GM20431 (cell line): ENCODE measurements at regions not wholly inside any gene's neighbourhood (a gene's known extent, or its start where the extent isn't known, plus 50 kb on each side); places are given as distances from the start of the nearest gene placed in this dataset.

ENCODE experiments used
- in situ Hi-C: fragments of 300-500 bp; cut with MseI, MboI; formaldehyde crosslinking; loops from one replicate; pipeline ENCODE4 v1.15.0; 2020; ENCODE audit warnings: low sequenced_read_pairs; ENCODE audit not compliant: unreplicated experiment

DNA sequence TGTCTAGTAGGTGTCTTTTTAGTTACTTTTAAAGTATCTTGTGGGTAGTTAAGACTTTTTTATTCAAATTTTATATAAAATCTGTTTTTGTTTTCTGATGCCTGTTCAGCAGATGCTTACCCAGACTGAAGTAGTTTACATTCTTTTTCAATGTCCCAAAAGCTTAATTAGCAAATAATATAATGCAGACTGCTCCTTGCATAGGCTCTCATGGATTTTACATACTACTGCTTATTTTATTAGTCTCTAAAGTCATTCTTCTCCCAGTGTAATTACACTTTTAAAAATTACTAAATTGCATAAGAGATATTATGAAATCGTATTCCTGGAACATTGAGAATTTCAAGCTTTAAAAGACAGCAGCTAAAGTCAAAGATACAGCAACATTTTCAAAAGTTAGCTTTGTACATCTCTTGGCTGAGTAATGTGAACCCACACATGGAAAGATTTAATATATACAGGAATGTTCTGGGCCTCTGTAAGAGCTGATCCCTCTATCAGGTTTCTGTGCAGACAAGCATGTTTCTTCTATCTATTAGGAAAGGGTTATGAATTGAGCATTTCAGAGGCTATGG lies 148.4 kb upstream of the SPRY1 start:
- in situ Hi-C loops, result no loop called here

DNA sequence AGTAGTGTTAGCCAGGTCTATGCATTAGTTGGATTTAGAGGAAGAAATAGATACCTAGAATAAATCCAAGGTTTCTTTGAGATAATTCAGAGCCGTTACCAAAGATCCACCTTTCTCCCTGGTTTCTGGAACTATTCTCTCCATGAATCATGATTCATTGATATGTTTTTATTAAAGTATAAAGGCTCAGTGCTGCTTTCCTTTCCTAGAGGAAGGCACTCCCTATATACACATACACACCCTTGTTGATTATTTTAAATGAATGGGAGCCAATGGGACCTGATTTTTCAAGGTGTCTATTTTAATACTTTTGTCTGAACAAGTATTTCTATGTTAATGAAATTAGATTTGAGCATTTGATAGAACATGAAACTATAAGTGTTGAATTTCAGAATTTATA lies 146.8 kb upstream of the SPRY1 start:
- in situ Hi-C loops, result no loop called here

DNA sequence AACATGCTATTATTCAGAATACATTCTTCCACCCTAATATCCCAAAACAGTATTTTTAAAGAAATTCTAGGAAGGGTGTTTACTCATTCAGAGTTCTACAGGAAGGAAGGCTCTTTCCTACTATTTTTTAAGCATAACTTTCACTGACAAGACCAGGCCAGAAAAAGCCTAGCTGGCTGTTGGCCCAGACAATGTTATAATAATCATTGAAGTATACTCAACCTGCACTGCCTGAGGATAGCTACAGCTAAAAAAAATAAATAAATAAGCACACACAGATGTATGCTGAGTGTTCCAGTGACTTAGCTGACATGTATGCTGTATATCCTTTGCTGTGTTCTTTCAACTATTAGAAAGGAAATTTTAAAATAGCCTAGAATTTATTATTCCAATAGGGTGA lies 145.8 kb upstream of the SPRY1 start:
- in situ Hi-C loops, result no loop called here

DNA sequence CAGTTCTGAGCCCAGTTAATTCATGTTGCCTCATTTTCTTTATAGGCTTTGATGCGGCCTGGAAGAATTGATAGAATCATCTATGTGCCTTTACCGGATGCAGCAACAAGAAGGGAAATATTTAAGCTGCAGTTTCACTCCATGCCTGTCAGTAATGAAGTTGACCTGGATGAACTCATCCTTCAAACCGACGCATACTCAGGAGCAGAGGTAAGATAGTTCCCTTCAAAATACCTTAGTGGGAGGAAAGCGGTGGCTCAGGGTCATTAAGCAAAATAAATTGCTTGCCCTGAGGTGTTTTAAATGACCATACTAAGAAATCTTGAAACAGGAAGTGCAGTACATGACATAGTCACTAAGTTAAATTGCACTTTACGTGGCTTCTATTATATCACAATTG lies 140.6 kb upstream of the SPRY1 start:
- in situ Hi-C loops, result no loop called here

DNA sequence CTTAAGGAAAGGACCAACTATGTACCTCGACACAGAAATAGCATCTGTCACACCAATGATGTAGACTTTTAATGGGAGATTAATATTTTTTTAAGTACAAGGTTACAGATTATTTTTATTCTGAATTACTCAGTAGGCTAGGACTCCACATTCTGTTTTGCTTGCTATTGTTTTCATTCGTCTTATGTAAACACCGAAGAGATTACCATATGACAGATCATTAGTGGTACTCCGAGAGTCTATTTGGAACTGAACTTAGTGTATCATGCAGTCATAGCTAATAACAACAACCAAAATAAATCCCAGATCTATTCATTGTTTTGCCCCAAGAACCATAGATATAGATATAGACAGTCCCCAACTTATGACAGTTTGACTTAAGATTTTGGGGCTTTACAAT lies 139.7 kb upstream of the SPRY1 start:
- in situ Hi-C loops, result no loop called here

DNA sequence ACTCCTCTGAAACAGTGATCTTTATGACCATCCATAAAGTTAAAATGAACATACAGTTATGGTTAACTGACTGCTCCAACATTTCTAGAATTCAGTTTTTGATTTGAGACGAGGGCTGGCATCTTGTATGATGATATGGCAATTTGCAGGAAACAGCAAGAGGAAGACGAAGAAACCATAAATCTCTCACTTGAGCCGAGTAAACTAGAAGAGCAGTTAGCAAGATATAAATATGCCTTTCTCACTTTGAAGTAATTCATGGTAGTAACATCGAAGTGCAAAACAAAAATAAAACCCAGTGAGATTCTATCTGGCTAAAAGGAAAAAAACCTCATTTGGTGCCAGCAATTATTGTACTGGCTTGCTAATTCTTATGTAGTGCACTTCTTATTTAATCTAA lies 139.0 kb upstream of the SPRY1 start:
- in situ Hi-C loops, result no loop called here

DNA sequence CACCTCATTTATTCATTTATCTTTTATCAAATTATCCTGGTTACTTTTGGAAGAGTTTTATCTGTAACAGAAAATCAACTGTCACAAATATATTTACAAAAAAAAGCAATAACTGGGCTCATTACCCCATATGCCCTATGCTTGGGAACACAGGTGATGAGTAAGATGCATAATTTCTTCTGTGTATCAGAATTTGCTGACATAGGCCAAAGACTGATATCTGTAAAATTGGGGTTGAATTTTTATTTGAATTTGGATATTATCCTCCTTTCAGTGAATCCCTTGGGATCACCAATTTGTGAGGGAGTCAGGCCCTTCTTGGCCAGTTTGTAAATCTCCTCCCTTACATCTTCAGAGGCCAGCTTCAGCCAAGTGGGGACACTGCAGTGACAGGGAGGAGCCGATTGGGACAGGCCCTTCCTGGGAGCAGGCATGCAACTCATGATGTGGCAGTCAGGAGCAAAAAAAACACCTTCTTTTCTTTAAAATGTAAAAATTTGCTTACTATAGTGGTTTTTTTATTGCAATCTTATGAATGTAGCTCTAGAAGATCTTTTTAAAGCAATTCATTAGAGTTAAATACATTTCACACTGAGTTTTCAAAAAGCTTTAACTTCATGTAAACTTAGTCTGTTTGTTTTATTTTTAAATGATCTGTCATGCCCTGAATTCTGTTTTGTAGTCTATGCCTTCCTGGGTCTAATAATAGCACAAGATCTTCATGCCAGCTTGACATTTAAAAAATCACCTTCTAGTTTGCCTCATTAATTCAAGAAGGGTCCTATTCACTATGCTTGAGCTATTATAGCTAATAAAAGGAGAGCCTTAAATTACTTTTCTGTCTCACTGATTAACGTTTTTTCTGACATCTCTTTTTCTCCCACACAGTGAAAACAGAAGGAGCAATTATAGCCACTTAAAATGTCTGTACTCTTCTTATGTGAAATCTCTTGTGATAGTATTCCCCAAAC lies 136.6 kb upstream of the SPRY1 start:
- in situ Hi-C loops, result no loop called here

DNA sequence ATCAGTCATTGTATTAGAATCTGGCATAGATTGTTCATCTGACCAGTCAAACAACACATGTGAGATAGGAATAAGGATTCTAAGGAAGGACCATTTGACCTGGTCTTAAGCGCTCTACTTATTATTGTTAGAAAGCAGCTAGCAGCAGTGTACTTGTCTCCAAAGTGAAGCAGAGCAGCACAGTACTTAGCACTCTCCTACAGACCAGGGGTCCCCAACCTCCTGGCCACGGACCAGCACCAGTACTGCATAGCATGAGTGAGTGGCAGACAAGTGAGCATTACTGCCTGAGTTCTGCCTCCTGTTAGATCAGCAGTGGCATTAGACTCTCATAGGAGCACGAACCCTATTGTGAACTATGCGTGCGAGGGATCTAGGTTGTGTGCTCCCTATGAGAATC lies 135.9 kb upstream of the SPRY1 start:
- in situ Hi-C loops, result no loop called here

DNA sequence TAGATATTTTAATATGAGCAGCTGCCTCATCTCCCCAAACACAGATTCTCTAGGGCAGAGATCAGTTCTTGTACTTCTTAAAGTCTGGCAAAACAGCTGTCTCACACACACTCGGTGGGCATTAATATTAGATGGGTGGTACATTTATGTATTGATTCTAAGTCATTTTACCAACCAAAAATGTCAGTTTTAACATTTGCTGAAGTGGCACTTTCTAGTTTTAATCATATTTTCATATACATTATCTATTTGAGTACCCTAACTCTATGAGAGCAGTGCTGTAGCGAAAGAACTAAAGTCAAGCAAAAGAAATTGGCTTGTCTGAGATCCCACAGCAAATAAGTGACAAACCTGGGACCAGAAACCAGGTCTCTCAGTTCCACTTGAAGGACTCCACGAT lies 134.5 kb upstream of the SPRY1 start:
- in situ Hi-C loops, result no loop called here

DNA sequence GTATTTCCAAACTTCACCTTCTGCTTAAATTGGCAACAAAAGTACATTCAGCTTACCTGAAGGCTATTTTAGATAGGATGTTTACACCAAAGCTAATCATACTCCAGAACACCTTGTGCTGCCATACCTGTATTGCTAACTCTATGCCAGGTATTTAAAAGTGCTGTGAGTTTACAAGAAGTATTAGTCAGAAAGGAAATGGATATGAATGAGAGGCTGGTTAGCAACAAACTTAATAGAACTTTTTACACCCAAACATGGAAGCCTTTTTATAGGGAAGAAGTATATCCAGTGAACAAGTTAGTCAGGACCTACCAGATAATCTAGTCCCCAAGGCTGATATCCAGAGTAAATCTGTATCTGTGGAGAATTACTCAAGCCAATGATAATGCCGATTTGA lies 131.2 kb upstream of the SPRY1 start:
- in situ Hi-C loops, result no loop called here

DNA sequence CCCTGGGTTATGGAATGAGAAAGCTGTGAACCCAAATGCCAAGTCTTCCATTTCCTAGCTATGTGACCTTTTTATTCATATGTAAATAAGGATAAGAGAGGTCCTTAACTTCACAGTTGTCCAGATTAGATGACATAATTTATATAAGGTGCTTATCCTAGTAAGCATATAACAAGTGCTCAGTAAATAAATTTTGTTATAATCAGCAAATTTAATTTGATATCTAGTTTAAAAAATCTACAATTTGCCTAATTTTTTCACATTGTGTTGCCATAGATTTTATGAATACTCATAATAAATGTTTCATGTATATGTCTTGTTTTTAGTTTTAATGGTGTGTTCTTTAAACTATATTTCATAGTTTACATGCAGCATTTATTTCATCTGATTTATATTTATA lies 130.4 kb upstream of the SPRY1 start:
- in situ Hi-C loops, result no loop called here

DNA sequence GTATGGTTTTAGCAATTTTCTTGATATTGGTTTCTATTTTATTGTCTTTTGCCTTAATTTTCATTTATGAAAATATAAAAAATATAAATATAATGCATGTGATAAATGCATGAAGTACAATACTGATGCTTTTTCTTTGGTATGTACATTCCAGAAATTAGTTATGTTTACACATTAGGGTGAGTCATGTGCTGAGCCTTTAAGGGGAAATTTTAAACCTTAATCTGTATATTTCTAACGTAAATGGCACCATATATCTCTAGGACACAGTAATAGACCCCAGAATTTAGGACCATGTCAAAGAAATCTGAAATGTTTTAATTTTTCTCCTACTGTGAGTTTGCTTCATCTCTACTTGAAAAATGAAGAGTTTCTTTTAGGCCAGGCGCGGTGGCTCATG lies 117.8 kb upstream of the SPRY1 start:
- in situ Hi-C loops, result no loop called here

DNA sequence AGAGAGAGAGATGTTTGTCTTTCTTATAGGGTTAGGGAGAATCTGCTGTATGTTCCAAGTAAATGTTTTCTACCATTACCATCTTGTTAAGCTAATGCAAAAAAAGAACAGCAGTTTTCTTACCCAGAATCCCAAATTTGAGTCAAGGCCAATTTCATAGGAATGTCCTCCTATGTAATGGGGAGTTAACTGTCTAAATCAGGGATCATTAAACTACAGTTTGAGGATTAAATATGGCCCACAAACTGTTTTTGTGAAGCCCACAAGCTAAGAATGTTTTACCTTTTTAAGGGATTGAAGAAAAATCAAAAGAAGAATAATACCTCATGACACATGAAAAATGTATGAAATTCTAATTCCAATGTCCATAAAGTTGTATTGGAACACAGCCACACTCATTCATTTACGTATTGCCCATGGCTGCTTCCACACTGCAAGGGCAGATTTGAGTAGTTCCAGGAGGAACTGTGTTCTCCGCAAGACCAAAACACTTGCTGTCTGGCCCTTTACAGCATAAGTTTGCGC lies 113.2 kb upstream of the SPRY1 start:
- in situ Hi-C loops, result no loop called here

DNA sequence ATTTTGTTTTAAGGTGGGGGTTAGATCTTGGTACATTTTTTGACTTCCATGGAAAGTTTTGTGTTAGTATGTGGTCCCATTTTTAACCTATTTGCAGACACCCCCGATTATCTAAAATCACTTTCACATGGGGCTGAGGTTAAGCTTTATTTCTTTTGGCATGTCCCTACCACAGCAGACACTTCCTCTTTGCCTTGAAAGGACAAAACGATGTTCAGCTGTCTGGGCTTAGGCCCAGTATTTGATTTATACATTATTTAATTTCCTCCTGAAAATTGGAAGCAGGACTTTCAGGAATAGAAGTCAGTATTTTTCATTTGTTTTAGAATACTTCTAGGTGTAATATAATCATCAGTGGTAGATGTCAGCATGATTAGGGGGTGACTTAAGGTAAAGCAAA lies 112.4 kb upstream of the SPRY1 start:
- in situ Hi-C loops, result no loop called here

DNA sequence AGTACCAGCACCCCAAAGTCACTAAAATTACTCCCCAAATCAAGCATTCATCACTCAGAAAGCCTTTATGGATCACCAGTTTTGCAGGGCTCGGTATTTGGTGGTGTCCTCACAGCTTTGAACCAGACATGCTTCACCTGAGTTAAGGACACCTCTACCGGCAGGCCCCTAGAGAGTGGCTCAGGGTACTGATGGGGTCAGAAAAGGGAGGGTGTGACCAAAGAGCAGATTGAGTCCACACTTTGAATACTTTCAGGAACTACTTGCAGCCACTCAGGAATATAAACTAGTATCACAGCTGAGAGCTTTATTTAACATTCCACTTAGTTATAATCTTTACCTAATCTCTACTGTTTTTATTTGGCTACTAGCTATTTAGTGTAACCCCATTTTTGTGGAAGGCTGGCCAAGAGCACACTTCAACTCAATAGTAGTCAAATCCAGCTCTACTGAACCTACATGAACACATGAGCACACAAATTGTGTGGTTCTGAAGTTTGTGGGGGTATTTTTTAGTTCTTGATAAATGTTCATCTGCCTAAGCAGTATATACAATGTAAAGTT lies 109.6 kb upstream of the SPRY1 start:
- in situ Hi-C loops, result no loop called here

DNA sequence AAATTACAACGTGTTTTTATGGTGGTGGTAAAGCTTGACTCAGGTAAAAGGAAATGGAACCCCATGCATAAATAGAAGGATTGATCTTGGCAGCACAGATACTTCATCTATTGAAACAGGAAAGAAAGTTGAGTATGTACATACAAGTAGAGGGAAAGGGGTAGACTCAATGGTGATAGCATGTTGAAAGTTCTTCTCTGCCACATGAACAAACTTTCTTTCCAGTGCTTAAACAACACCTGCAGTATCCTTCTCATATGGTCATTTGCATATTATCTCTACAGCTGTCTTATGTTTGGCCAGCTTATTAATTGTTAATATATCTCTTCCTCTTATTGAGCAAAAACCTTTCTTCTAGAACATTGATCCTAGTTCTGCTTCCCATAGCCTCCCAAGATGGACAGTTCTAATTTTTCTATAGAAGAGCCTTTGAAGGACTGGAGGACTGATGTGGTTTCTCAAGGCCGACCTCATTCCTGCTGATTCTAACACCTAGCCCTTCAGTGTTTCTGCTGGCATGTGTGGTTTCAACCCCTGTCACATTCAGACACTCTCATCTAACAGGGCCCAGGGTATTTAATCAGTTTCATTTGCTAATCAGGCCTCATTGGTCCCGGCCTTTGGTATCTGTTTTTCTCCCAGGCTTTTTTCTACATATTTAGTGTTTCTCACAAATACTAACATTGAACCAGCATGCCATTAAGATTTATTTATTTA lies 108.1 kb upstream of the SPRY1 start:
- in situ Hi-C loops, result no loop called here

DNA sequence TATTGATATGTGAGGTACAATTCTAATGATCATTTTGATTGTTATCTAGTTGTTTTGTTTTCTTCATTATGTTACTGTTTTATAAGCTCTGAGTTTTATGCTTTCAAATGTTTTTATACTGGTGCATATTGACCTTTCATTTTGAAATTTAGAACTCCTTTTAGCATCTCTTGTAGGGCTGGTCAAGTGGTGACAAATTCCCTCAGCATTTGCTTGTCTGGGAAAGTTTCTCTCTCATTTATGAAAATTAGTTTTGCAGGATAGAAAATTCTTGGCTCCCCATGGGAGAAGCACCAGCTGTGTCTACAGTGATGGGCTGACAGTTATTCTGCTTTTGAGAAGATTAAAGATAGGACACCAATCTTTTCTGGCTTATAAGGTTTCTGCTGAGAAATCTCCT lies 105.3 kb upstream of the SPRY1 start:
- in situ Hi-C loops, result no loop called here

DNA sequence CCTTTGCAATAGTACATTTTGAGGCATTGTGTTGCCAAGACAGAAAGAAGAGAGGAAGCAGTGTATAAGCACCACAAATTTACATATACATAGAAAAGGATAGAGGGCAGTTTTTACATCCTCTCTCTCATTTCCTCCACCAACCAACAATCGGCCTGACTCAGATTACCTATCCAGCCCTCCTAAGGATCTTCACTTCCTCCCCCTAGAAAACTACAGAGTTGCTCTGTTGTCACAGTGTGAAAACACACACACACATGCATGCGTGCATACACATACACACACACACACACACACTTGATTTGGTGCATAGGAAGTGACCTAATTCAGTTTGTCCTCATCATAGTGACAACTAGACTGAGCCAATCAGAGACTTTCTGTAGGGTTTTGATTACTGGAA lies 98.8 kb upstream of the SPRY1 start:
- in situ Hi-C loops, result no loop called here

DNA sequence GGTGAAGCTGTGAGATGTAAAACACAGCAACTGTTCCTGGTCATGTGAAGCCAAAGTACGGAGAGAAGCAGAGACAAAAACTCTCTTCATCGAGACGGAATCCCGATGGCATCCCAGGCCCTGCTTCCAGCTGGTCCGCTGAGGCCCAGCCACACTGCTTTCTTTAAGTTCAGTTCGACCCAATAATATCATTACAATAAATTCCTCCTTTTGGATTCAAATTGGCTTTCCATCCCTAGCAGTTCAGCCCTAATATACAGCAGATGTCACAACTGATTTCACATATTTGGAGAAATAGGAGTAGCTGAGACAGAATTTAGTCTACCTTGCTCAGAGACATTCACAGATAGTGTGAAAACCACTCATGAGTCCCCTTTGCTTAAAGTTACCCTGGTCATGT lies 98.3 kb upstream of the SPRY1 start:
- in situ Hi-C loops, result no loop called here

DNA sequence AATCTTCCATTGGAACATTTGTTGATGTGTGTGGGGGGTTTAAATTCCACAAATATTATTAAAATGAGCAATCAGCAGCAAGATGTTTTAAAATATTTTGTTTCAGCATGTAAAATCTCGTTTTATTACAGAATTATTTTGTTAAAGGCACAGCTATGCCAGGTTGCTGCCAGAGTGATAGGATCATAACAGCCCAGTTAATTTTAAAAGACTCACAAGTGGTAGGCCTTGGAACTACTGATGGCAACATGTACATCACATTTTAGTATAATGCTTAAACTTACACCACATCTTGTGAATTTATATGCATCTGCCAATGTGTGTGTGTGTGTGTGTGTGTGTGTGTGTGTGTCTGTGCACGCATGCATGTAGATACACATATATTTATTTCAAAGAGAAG lies 97.8 kb upstream of the SPRY1 start:
- in situ Hi-C loops, result no loop called here
